CD4-positive, alpha-beta T cell treated with Interferon alpha-2 for 1 hour (primary cell): ENCODE measurements at regions not wholly inside any gene's neighbourhood (a gene's known extent, or its start where the extent isn't known, plus 50 kb on each side); places are given as distances from the start of the nearest gene placed in this dataset.
"Not testable (repeated sequence)": the region's sequence is repeated elsewhere in the genome, so short reads cannot be mapped to it uniquely, and the experiment has no call there.

Source experiments
- DNase-seq, 2 donors: peaks; one replicate each; pipeline ENCODE4 v3.0.0-alpha.2; 2020 to 2022

DNA sequence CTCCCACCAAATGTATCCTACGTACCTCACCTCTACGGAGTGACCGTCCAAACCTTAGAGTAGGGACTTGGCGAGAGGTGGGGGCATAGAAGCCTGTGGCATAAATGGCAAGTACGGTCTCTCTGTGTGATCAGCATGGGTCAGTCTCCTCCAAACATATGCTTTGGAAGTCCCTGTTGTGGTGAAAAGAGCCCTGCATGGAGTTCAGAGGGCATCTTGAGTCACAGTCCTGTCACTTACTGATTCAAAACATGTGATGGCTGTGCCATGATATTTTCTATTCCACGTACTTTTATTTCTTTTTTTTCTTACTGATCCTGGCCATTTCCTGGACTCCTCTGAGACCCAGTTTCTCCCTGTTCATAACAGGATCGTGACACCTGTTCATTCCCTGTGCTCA is 67.5 kb upstream of the CEP85L start:
- DNase-seq = no peak

DNA sequence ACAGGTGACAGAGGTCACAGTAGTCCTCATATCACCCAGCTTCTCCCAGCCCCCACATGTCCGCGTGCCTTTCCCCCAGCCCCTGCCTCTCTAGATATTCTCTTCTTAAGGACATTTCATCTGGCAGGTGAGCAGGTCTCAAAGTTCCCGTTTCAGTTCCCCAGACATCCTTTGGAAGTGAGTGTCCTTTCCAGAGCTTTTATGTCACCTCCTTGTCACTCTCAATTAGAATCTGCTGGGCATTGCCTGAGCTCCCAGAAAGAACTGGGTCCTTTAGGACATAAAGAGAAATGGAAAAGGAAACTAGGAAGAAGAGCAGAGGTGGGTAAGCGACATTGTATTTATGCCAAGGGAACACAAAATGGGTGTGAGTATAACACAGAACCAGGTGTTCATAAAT is 66.9 kb upstream of the CEP85L start:
- no peak for DNase-seq

DNA sequence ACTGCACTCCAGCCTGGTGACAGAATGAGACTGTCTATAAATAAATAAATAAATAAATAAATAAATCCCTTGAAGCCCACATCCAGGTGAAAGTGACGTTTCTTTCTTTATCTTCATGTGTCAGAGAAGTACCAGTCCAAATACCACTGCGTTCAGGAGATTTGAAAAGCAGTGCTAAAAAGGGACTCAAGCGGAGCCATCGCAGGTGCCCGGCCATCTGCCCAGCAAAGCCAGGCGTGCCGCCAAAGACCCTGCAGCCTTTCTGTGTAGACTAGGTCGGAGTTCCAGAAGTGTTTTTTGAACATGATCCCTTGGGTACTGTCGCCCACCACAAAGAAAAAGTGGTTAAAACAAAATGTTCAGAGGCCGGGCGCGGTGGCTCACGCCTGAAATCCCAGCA is 65.7 kb upstream of the CEP85L start:
- no peak for DNase-seq

GRCh38 chr6:118715907-118716306 is 64.5 kb upstream of the CEP85L start:
- DNase-seq = not testable (repeated sequence)

DNA sequence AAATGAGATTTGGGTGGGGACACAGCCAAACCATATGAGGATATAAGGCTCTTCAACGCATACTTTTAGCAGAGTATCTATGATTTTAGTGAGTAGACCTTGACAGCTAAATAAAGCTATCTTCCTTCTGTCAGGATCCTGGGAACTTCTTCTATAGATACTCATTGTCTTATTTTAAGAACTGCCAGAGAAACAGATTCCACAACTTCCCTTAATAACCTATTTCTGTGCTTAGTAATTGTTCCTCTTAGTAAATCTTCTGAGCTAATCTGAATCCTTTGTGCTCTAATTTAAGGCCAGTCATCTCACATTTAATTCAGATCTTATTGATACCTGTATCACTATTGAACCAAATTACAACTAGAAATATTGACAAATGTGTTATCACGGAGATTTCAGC is 64.0 kb upstream of the CEP85L start:
- no peak for DNase-seq

DNA sequence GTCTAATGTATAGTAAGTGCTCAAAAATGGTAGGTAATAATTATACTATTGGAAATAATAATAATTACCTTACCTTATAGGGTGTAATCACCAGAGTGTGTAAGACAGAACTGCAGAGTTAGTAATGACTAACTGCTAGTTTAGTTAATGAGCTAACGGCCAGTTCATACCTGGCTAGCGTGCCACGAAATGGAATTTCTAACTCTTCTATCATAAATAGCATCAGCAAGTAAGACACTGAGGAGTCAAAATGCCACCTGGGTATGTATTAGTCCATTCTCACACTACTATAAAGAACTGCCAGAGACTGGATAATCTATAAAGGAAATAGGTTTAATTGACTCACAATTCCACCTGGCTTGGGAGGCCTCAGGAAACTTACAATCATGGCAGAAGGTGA is 63.4 kb upstream of the CEP85L start:
- no peak for DNase-seq

DNA sequence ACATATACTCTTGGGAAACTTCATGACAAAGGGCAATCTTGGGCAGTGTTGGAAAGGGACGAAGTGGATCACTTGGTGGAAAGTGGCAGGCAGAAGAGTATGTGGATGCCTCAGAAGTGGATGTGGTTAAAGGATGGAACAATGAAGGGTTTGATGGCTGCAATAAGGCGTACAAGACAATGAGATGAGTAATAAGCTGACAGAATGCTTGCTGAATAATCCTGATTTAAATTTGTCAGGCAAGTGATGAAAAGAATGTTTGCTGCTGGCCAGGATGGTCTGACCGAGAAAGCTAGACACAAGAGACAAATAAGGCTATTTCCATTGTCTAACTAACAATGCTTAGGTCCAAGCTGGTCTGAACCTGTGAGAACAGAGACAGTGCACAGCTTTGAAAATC is 61.6 kb upstream of the CEP85L start:
- no peak for DNase-seq

GRCh38 chr6:118710616-118711015 is 59.2 kb upstream of the CEP85L start:
- DNase-seq = peak in 1 of 2 donors; percentile 28

DNA sequence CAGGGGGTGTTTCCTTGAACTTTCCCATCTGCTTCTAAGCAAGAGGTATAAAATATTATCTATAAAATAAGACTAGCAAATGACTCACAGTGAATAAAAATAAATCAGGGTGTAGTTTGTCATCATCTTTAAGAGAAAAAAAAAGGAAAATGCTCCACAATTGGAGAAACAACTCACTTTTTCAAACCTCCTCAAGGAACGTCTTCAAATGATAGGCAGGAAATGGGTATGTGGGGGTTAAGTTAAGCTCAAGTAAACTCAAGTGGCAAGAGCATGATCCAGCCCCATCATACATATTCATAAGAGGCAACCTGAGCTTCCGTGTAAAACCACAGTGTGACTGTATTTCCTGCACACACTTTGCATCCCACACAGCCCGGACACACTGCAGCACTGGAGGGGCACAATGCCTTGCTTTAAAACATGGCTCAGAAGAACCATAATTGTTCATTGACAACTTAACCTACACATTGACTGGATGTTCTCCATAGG is 58.5 kb upstream of the CEP85L start:
- peak; percentile 81 to 88 for DNase-seq

DNA sequence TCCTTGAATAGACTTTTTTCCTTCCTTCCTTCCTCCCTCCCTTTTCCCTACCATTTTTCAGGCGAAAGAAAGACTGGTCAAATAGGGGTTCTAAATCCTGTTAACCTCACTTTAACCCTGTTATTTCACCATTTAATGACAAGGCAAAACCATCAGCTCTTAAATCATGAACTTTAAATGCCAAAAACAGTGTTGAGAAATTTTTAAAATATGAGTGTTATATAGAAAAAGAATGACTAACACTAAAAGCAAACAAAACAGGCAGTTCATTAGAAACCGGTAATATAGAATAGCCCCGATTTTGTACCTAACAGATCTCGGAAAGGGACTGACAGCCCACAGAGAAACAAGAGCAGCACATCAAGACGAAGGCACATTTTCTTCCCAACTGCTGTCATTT is 57.4 kb upstream of the CEP85L start:
- DNase-seq = no peak

- DNase-seq = peak in 1 of 2 donors; percentile 20
These were observed 56.7 kb upstream of the CEP85L start for GRCh38 chr6:118708055-118708454.

DNA sequence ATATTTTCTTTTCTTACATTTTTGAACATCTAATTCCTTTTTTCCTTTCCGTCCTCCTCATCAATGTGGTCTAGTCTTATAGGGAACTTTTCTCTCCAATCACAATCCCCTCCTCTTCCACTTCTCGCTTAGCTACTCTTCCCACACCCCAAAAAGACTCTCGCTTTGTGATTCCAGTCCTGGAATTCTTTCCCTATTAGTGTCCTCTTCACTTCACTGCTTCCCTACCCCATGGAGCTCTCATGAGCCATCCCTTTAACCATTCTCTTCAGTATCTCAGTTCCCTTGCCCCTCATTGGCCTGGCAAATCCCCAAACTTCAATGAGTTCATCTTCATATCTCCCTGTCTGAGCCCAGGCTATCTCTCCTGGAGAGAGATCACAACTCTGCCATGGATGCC is 55.3 kb upstream of the CEP85L start:
- DNase-seq = no peak

GRCh38 chr6:118705544-118706491 is 54.4 kb upstream of the CEP85L start:
- DNase-seq = peak; percentile 16 to 46

GRCh38 chr6:118704915-118705314 is 53.5 kb upstream of the CEP85L start:
- DNase-seq = no peak

GRCh38 chr6:118701260-118701659 is 49.9 kb upstream of the CEP85L start:
- not testable (repeated sequence) for DNase-seq
